Progenitor cell of endocrine pancreas (in vitro differentiated cells): ENCODE measurements at regions not wholly inside any gene's neighbourhood (a gene's known extent, or its start where the extent isn't known, plus 50 kb on each side); places are given as distances from the start of the nearest gene placed in this dataset.

Experiments
- DNase-seq: peaks from one replicate; pipeline ENCODE4 v3.0.0; 2021; ENCODE audit warnings: low spot score; ENCODE audit not compliant: unreplicated experiment
- H3K27ac Mint-ChIP-seq: 2 replicates; pipeline ENCODE4 v1.8.0; 2021; ENCODE audit warnings: mild to moderate bottlenecking, moderate library complexity, mixed read lengths
- H3K27me3 Mint-ChIP-seq: 2 replicates; pipeline ENCODE4 v1.8.0; 2021; ENCODE audit warnings: mixed read lengths
- H3K36me3 Mint-ChIP-seq: 2 replicates; pipeline ENCODE4 v1.8.0; 2022; ENCODE audit warnings: mixed read lengths; ENCODE audit not compliant: insufficient read depth
- H3K4me1 Mint-ChIP-seq: 2 replicates; pipeline ENCODE4 v1.8.0; 2021; ENCODE audit warnings: low read depth, mixed read lengths
- H3K4me3 Mint-ChIP-seq: 2 replicates; pipeline ENCODE4 v1.8.0; 2021; ENCODE audit warnings: low read depth, mild to moderate bottlenecking, moderate library complexity, mixed read lengths
- H3K9me3 Mint-ChIP-seq: 2 replicates; pipeline ENCODE4 v1.8.0; 2021; ENCODE audit warnings: low read depth, mixed read lengths
- CTCF ChIP-seq: fragments of 200-600 bp; sonication (generic); IDR thresholded peaks from one replicate; pipeline ENCODE4 v1.5.0; 2021; ENCODE audit warnings: antibody characterized with exemption, mild to moderate bottlenecking; ENCODE audit not compliant: unreplicated experiment

GRCh38 chr10:120969219-120969645 lies 118.1 kb downstream of the WDR11 start:
- no peak for TF ChIP-seq CTCF
- peaks cover 7% of the 10 kb centered on the region for H3K27me3 Mint-ChIP-seq
- H3K9me3 Mint-ChIP-seq, result peaks cover 4% of the 10 kb centered on the region
- DNase-seq, result no peak
- H3K4me3 Mint-ChIP-seq, result no peak overlapping the region
- H3K27ac Mint-ChIP-seq, result no peak overlapping the region
- peaks cover 20% of the 10 kb centered on the region for H3K4me1 Mint-ChIP-seq
- H3K36me3 Mint-ChIP-seq, result peaks cover 7% of the 10 kb centered on the region

DNA sequence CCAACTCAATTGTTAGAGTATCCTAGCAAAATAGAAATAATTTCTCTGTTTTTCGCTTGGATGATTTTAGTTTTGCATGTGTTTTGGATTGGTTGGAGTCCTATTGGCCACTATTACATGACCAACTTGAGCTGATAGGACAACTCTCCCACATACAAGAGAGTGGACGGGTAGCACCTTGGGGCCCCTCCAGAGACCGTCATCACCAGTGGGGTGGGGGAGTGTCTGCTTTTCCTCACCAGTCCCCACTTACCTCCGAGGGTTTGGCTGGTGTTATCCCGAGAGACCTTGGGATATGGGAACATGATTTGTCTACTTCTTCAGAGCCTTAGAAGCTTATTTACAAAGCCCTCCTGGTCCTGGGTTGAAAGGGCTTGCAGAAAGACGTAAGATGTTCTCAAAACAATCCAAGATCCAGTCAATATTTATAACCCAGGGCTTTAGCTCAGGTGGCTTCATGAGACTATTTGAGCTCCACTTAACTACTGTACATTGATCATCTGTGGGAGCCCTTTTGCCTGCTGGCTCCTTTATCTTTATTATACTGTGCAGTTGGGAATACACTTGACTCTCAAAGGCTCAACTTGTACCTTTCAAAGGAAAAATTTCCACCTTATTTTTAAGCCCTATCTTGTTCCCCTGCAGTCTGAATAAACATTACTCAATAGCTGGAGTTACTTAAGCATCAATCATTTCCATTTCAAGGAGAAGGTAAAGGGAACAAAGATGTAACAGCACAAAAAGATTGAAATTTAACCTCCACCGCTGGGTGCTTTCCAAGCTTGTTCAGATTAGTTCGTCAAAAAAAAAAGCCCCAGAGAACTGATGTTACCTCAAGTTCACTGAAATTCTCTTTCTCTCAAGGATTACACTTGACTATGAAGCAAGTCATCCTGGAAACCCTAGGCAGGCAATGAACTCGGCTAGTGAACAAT lies 119.7 kb downstream of the WDR11 start:
- H3K36me3 Mint-ChIP-seq, result peaks cover 19% of the 10 kb centered on the region
- H3K27ac Mint-ChIP-seq, result no peak overlapping the region
- no peak overlapping the region for H3K4me3 Mint-ChIP-seq
- TF ChIP-seq CTCF, result no peak
- H3K9me3 Mint-ChIP-seq, result peaks cover 18% of the 10 kb centered on the region
- DNase-seq, result no peak
- H3K27me3 Mint-ChIP-seq, result no peaks in the 10 kb centered on the region
- H3K4me1 Mint-ChIP-seq, result peaks cover 20% of the 10 kb centered on the region

GRCh38 chr10:120971671-120972070 lies 120.5 kb downstream of the WDR11 start:
- Mint-ChIP-seq H3K4me3 (no peak overlapping the region), H3K27me3 (no peaks in the 10 kb centered on the region), H3K4me1 (peaks cover 20% of the 10 kb centered on the region), H3K27ac (peak overlapping the region; percentile 5), H3K9me3 (peaks cover 22% of the 10 kb centered on the region), H3K36me3 (peaks cover 23% of the 10 kb centered on the region)
- TF ChIP-seq CTCF, result no peak
- no peak for DNase-seq

DNA sequence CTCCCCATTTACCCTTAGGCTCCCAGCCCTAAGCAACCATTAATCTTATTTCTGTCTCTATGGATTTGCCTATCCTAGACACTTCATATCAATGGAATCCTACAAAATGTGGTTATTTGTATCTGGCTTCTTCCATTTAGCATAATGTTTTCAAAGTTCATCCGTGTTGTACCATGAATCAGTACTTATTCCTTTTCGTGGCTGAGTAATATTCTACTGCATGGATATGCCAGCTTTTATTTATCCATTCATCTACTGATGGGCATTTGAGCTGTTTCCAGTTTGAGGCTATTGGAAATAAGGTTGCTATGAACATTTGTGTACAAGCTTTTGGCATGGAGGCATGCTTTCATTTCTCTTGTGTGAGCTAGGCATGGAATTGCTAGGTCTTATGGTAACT lies 121.1 kb downstream of the WDR11 start:
- H3K4me3 Mint-ChIP-seq, result no peak overlapping the region
- H3K27ac Mint-ChIP-seq, result no peak overlapping the region
- peaks cover 23% of the 10 kb centered on the region for H3K36me3 Mint-ChIP-seq
- peaks cover 22% of the 10 kb centered on the region for H3K9me3 Mint-ChIP-seq
- TF ChIP-seq CTCF, result no peak
- no peaks in the 10 kb centered on the region for H3K27me3 Mint-ChIP-seq
- DNase-seq, result no peak
- peaks cover 19% of the 10 kb centered on the region for H3K4me1 Mint-ChIP-seq

DNA sequence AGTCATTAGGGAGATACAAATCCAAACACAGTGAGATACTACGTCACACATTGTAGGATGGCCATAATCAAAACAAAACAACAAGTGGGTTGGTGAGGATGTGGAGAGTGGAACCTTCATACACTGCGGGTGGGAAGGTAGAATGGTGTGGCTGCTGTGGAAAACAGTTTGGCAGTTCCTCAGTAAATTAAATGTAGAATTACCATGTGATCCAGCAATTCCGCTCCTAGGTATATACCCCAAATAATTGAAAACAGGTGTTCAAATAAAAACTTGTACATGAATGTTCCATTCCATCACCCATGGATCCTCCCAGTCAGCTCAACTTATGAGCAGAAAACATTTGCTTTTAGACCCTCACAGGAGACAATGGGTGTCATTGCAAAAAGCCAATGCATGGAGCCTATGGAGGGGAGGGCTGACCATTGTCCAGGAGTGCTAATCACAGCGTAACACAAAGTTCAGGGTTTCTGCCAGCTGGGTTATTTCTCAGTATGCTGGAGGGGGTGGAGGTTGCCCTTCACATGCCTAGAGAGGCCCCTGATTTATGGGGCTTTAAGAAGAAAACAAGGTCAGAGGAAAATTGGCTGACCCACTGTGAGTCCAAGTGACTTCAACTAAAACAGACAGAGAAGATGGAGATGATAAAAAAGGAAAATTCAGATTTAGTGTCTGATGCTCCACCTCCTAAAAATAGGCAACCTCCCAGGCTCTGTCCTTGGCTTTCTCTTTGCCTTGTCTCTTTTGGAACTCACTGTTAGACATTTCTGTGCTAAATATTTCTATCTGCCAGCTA lies 124.1 kb downstream of the WDR11 start:
- Mint-ChIP-seq H3K4me3 (no peak overlapping the region), H3K36me3 (peaks cover 23% of the 10 kb centered on the region), H3K4me1 (peaks cover 35% of the 10 kb centered on the region), H3K27me3 (no peaks in the 10 kb centered on the region), H3K27ac (no peak overlapping the region), H3K9me3 (peaks cover 22% of the 10 kb centered on the region)
- TF ChIP-seq CTCF, result no peak
- no peak for DNase-seq
